SK-N-MC (cell line): ENCODE measurements at regions not wholly inside any gene's neighbourhood (a gene's known extent, or its start where the extent isn't known, plus 50 kb on each side); places are given as distances from the start of the nearest gene placed in this dataset.

Experiments
- EZH2 ChIP-seq: fragments of 200-600 bp; sonication (generic); IDR thresholded peaks from one replicate; pipeline ENCODE4 v1.6.1; 2017; ENCODE audit warnings: antibody characterized with exemption
- FOXP2 ChIP-seq: optimal IDR thresholded peaks from 2 replicates; pipeline ENCODE3; 2011; ENCODE audit warnings: mild to moderate bottlenecking, moderate library complexity; ENCODE audit not compliant: insufficient read depth; ENCODE audit errors: extremely low read length, control extremely low read depth
- POLR2AphosphoS5 ChIP-seq: IDR thresholded peaks from 2 replicates; pipeline ENCODE4 v1.6.1; 2012; ENCODE audit warnings: mild to moderate bottlenecking, low read depth, low read length, borderline replicate concordance

- TF ChIP-seq POLR2AphosphoS5: no peak
- no peak for TF ChIP-seq EZH2
- no peak for TF ChIP-seq FOXP2
Measured at GRCh38 chr4:188534917-188535316, 395.7 kb downstream of the TRIML1 start.
